Activated B cell treated with CpG ODN at 0.5 μM for 24 hours (primary cell): ENCODE measurements at regions not wholly inside any gene's neighbourhood (a gene's known extent, or its start where the extent isn't known, plus 50 kb on each side); places are given as distances from the start of the nearest gene placed in this dataset.
"Not testable (repeated sequence)": the region's sequence is repeated elsewhere in the genome, so short reads cannot be mapped to it uniquely, and the experiment has no call there.

ENCODE experiments used
- ATAC-seq: fragments of 200-7000 bp; cut with Tn5 transposase; one replicate; pipeline ENCODE4 v1.10.0; 2021; ENCODE audit warnings: low read depth, mild to moderate bottlenecking, moderate library complexity
- CTCF ChIA-PET: fragments of 350-600 bp; sonication (Branson Sonifier 250); formaldehyde crosslinking; loops from one replicate; lab custom pipeline; 2021; ENCODE audit warnings: antibody characterized with exemption; lab: Charles Lee
- POLR2A ChIA-PET: fragments of 350-600 bp; sonication (Branson Sonifier 250); formaldehyde crosslinking; loops from one replicate; lab custom pipeline; 2021; ENCODE audit warnings: antibody characterized with exemption; lab: Charles Lee
- DNase-seq: peaks from one replicate; pipeline ENCODE4 v3.0.0; 2022
- H3K27ac Mint-ChIP-seq: one replicate; pipeline ENCODE4 v1.8.0; 2020; ENCODE audit warnings: mixed read lengths
- H3K27me3 Mint-ChIP-seq: one replicate; pipeline ENCODE4 v1.8.0; 2021; ENCODE audit warnings: mixed read lengths
- H3K36me3 Mint-ChIP-seq: one replicate; pipeline ENCODE4 v1.8.0; 2021; ENCODE audit warnings: low read depth, mixed read lengths
- H3K4me1 Mint-ChIP-seq: one replicate; pipeline ENCODE4 v1.8.0; 2021; ENCODE audit warnings: mixed read lengths
- H3K4me3 Mint-ChIP-seq: one replicate; pipeline ENCODE4 v1.8.0; 2020; ENCODE audit warnings: mild to moderate bottlenecking, mixed read lengths
- H3K9me3 Mint-ChIP-seq: one replicate; pipeline ENCODE4 v1.8.0; 2020; ENCODE audit warnings: mixed read lengths
- CTCF ChIP-seq: fragments of 200-600 bp; IDR thresholded peaks from one replicate; pipeline ENCODE4 v1.8.0; 2022; ENCODE audit warnings: antibody characterized with exemption, mild to moderate bottlenecking
- intact Hi-C: fragments of 100-400 bp; cut with micrococcal nuclease; formaldehyde crosslinking; loops from one replicate; pipeline ENCODE4 v1.15.1; 2024

GRCh38 chrX:128961290-128961689 lies 562.0 kb downstream of the SMARCA1 start:
- no peak for TF ChIP-seq CTCF
- DNase-seq = no peak
- no peak overlapping the region for H3K27ac Mint-ChIP-seq
- intact Hi-C loops = no loop called here
- CTCF ChIA-PET = no interaction called here
- POLR2A ChIA-PET = no interaction called here
- ATAC-seq = no peak
- no peaks in the 10 kb centered on the region for H3K27me3 Mint-ChIP-seq
- H3K9me3 Mint-ChIP-seq = no peaks in the 10 kb centered on the region
- no peak overlapping the region for H3K4me3 Mint-ChIP-seq
- no peaks in the 10 kb centered on the region for H3K36me3 Mint-ChIP-seq
- H3K4me1 Mint-ChIP-seq = no peaks in the 10 kb centered on the region

- CTCF ChIA-PET, DNase-seq, H3K4me3 Mint-ChIP-seq, H3K9me3 Mint-ChIP-seq, H3K36me3 Mint-ChIP-seq, H3K27ac Mint-ChIP-seq, ATAC-seq, H3K27me3 Mint-ChIP-seq, POLR2A ChIA-PET, H3K4me1 Mint-ChIP-seq, intact Hi-C loops: not testable (repeated sequence)
These were observed 568.6 kb downstream of the SMARCA1 start for GRCh38 chrX:128954697-128955096.

- H3K4me3 Mint-ChIP-seq = no peak overlapping the region
- ATAC-seq (no peak), DNase-seq (no peak)
- no peaks in the 10 kb centered on the region for H3K27me3 Mint-ChIP-seq
- H3K36me3 Mint-ChIP-seq = no peaks in the 10 kb centered on the region
- intact Hi-C loops = no loop called here
- TF ChIP-seq CTCF = no peak
- peaks cover 3% of the 10 kb centered on the region for H3K9me3 Mint-ChIP-seq
- CTCF ChIA-PET = no interaction called here
- no peak overlapping the region for H3K27ac Mint-ChIP-seq
- POLR2A ChIA-PET = no interaction called here
- no peaks in the 10 kb centered on the region for H3K4me1 Mint-ChIP-seq
These were observed 592.2 kb downstream of the SMARCA1 start for GRCh38 chrX:128931071-128931470.

GRCh38 chrX:128929271-128930057 lies 593.8 kb downstream of the SMARCA1 start:
- no peaks in the 10 kb centered on the region for H3K4me1 Mint-ChIP-seq
- no peaks in the 10 kb centered on the region for H3K27me3 Mint-ChIP-seq
- ATAC-seq (no peak), DNase-seq (no peak)
- no peak overlapping the region for H3K4me3 Mint-ChIP-seq
- ChIA-PET CTCF (no interaction called here), POLR2A (no interaction called here)
- TF ChIP-seq CTCF = no peak
- peaks cover 3% of the 10 kb centered on the region for H3K9me3 Mint-ChIP-seq
- intact Hi-C loops = no loop called here
- no peaks in the 10 kb centered on the region for H3K36me3 Mint-ChIP-seq
- no peak overlapping the region for H3K27ac Mint-ChIP-seq

GRCh38 chrX:128928636-128929035 lies 594.7 kb downstream of the SMARCA1 start:
- no peaks in the 10 kb centered on the region for H3K36me3 Mint-ChIP-seq
- intact Hi-C loops = no loop called here
- H3K27ac Mint-ChIP-seq = no peak overlapping the region
- no peaks in the 10 kb centered on the region for H3K27me3 Mint-ChIP-seq
- no peaks in the 10 kb centered on the region for H3K4me1 Mint-ChIP-seq
- TF ChIP-seq CTCF = no peak
- ATAC-seq (no peak), DNase-seq (no peak)
- POLR2A ChIA-PET = no interaction called here
- no peak overlapping the region for H3K4me3 Mint-ChIP-seq
- CTCF ChIA-PET = no interaction called here
- H3K9me3 Mint-ChIP-seq = peaks cover 3% of the 10 kb centered on the region

GRCh38 chrX:128927363-128927762 lies 595.9 kb downstream of the SMARCA1 start:
- ATAC-seq = no peak

More at GRCh38 chrX:128927363-128927762, 595.9 kb downstream of the SMARCA1 start:
- no peaks in the 10 kb centered on the region for H3K27me3 Mint-ChIP-seq
- CTCF ChIA-PET = no interaction called here
- no peak overlapping the region for H3K27ac Mint-ChIP-seq
- TF ChIP-seq CTCF = no peak
- no peaks in the 10 kb centered on the region for H3K36me3 Mint-ChIP-seq
- DNase-seq = no peak
- no peak overlapping the region for H3K4me3 Mint-ChIP-seq
- intact Hi-C loops = no loop called here
- POLR2A ChIA-PET = no interaction called here
- no peaks in the 10 kb centered on the region for H3K4me1 Mint-ChIP-seq
- H3K9me3 Mint-ChIP-seq = peaks cover 3% of the 10 kb centered on the region
